ENCODE measurements at regions not wholly inside any gene's neighbourhood (a gene's known extent, or its start where the extent isn't known, plus 50 kb on each side); places are given as distances from the start of the nearest gene placed in this dataset.

- TF ChIP-seq GATAD2B (IDR thresholded peaks at IDR 0.05; ENCODE audit: borderline replicate concordance), result no peak
- no peak for TF ChIP-seq HNRNPH1 (optimal IDR thresholded peaks at IDR 0.05; ENCODE audit: low read depth, low read length)
- no peak for TF ChIP-seq PRPF4 (IDR thresholded peaks at IDR 0.05; ENCODE audit: insufficient read depth, low read depth, low read length, poor library complexity, severe bottlenecking)
- TF ChIP-seq CBX3 (IDR thresholded peaks at IDR 0.05; ENCODE audit: borderline replicate concordance in 1 of 2, low read length in 2 of 2), result no peak
- TF ChIP-seq ZBTB8A (IDR thresholded peaks at IDR 0.05; ENCODE audit: partially characterized antibody), result no peak
- no peak for TF ChIP-seq ZNF57 (CRISPR knock-in tag; IDR thresholded peaks at IDR 0.05)
Observed at GRCh38 chr4:147355032-147355656, 125.8 kb upstream of the EDNRA start (continued).

GRCh38 chr4:147355847-147356246, 125.0 kb upstream of the EDNRA start:
- Histone ChIP-seq H3K9me3 (replicated peaks; ENCODE audit: control insufficient read depth, insufficient read depth, low read depth, low read length) (no peaks in the 10 kb centered on the region), H3K4me3 (no peak overlapping the region), H3K27me3 (ENCODE audit: control insufficient read depth in 2 of 2, insufficient read depth in 2 of 2, low read length in 2 of 2) (no peaks in the 10 kb centered on the region), H2AFZ (ENCODE audit: low read depth, low read length) (no peak overlapping the region), H3K4me1 (replicated peaks in 1 of 2; ENCODE audit: control insufficient read depth in 2 of 2, insufficient read depth in 2 of 2, low read length in 2 of 2) (no peaks in the 10 kb centered on the region), H4K20me1 (replicated peaks; ENCODE audit: control insufficient read depth, insufficient read depth, low read length) (no peaks in the 10 kb centered on the region), H3K27ac (ENCODE audit: extremely low read depth, low read depth, low read length) (no peak overlapping the region), H3K4me2 (ENCODE audit: insufficient read depth, low read length) (no peak overlapping the region), H3K9me1 (ENCODE audit: control insufficient read depth, insufficient read depth, low read length) (no peaks in the 10 kb centered on the region), H3K79me2 (ENCODE audit: control insufficient read depth, insufficient read depth, low read length) (no peaks in the 10 kb centered on the region), H3K36me3 (ENCODE audit: control insufficient read depth, insufficient read depth, low read length) (no peaks in the 10 kb centered on the region), H3K9ac (ENCODE audit: insufficient read depth in 1 of 2, low read depth in 2 of 2, low read length in 2 of 2) (no peak overlapping the region)
- ChIA-PET CTCF (ENCODE audit: low intra/inter-chr PET ratio) (no interaction called here), POLR2A (no interaction called here)
- 0% methylated on average over 1 of the region's 1 CpG for WGBS (ENCODE audit: insufficient coverage, low coverage, missing lambda C conversion rate)
- ATAC-seq (no peak), DNase-seq (ENCODE audit: extremely low read depth in 1 of 4, low spot score in 3 of 4) (no peak), FAIRE-seq (no peak)
- intact Hi-C loops (cut with micrococcal nuclease), result no loop called here
- no TSS peak for BruUV-seq (replicated peaks)
- in situ Hi-C loops (cut with MboI), result no loop called here
- no peak for TF ChIP-seq KDM2B (CRISPR knock-in tag; IDR thresholded peaks at IDR 0.05)
- TF ChIP-seq ATF3 (IDR thresholded peaks at IDR 0.05), result no peak
- no peak for TF ChIP-seq ATF3 (CRISPR knock-in tag; conservative IDR thresholded peaks at IDR 0.05)
- no peak for TF ChIP-seq ZNF174 (CRISPR knock-in tag; IDR thresholded peaks at IDR 0.05)
- TF ChIP-seq IRF1 (CRISPR knock-in tag; IDR thresholded peaks at IDR 0.05; ENCODE audit: borderline replicate concordance), result no peak
